B cell (primary cell): ENCODE measurements at regions not wholly inside any gene's neighbourhood (a gene's known extent, or its start where the extent isn't known, plus 50 kb on each side); places are given as distances from the start of the nearest gene placed in this dataset.
"Not testable (repeated sequence)": the region's sequence is repeated elsewhere in the genome, so short reads cannot be mapped to it uniquely, and the experiment has no call there.

Source experiments
- CTCF ChIP-seq: fragments of 200-600 bp; IDR thresholded peaks from one replicate; pipeline ENCODE4 v1.8.0; 2022; ENCODE audit warnings: antibody characterized with exemption, mild to moderate bottlenecking
- EZH2 ChIP-seq: IDR thresholded peaks from 2 replicates; pipeline ENCODE4 v1.6.1; 2012; ENCODE audit warnings: borderline replicate concordance, low read depth, mild to moderate bottlenecking, moderate library complexity, low read length; ENCODE audit not compliant: insufficient read depth, poor library complexity, severe bottlenecking

GRCh38 chr3:197614134-197614533, 58.4 kb upstream of the BDH1 start:
- not testable (repeated sequence) for TF ChIP-seq CTCF, EZH2
